ENCODE measurements at regions not wholly inside any gene's neighbourhood (a gene's known extent, or its start where the extent isn't known, plus 50 kb on each side); places are given as distances from the start of the nearest gene placed in this dataset.

GRCh38 chr1:114203595-114204128 lies 50.0 kb upstream of the SYT6 start:
- no peak for TF ChIP-seq POLR2AphosphoS5 (IDR thresholded peaks at IDR 0.05)
- no peak for TF ChIP-seq EP300 (IDR thresholded peaks at IDR 0.05)
- no peak for TF ChIP-seq POLR2A (IDR thresholded peaks at IDR 0.05; ENCODE audit: low read depth)
- no peak for TF ChIP-seq CTCF (IDR thresholded peaks at IDR 0.05)
- DNase-seq (ENCODE audit: extremely low spot score): no peak
- WGBS: 52% methylated on average over 5 of the region's 5 CpGs
- Histone ChIP-seq H3K27ac (replicated peaks in 1 of 4) (no peak overlapping the region), H3K27me3 (peaks cover 0 to 37% (median 0%) of the 10 kb centered on the region in 4 donors), H3K4me3 (no peak overlapping the region), H3K4me1 (no peaks in the 10 kb centered on the region), H3K36me3 (no peaks in the 10 kb centered on the region), H3K9me3 (no peaks in the 10 kb centered on the region)
- intact Hi-C loops (cut with DNase I): no loop called here

Small RNA genes lying in the stretch of these regions (small RNA-seq; reads per million reads assigned to genes)
- 0 reads per million in 3 donors for gene MRPL57P1

All from esophagus muscularis mucosa (tissue), 4 donors.